Endothelial cell of umbilical vein (primary cell): ENCODE measurements at regions not wholly inside any gene's neighbourhood (a gene's known extent, or its start where the extent isn't known, plus 50 kb on each side); places are given as distances from the start of the nearest gene placed in this dataset.

ENCODE experiments used
- BruUV-seq: library from RNA; stranded (reverse); fragments of 400-500 nt; replicated peaks from 2 replicates; lab custom pipeline; 2021; lab: Mats Ljungman, UMichigan
- CTCF ChIA-PET: fragments of 300-600, 350-600 bp; sonication (Branson Sonifier 250); formaldehyde crosslinking; loops from one replicate; lab custom pipeline; 2021; ENCODE audit warnings: antibody characterized with exemption, inconsistent platforms; lab: Charles Lee
- POLR2A ChIA-PET: fragments of 300-600, 350-600 bp; sonication (Branson Sonifier 250); formaldehyde crosslinking; loops from one replicate; lab custom pipeline; 2021; ENCODE audit warnings: antibody characterized with exemption, inconsistent platforms; lab: Charles Lee
- DNase-seq: peaks from one replicate; pipeline ENCODE4 v3.0.0-alpha.2; 2011; ENCODE audit warnings: low read depth, low spot score
- FAIRE-seq: peaks from 2 replicates; lab custom pipeline; 2011; peaks lifted over from hg19 to GRCh38; lab: Jason Lieb, UNC
- H2AFZ ChIP-seq: 2 replicates; pipeline ENCODE4 v1.6.0; 2012; ENCODE audit warnings: low read depth, low read length, control low read depth, inconsistent platforms
- H3K27ac ChIP-seq: 2 replicates; pipeline ENCODE4 v1.5.1; 2011; ENCODE audit warnings: low read depth, mild to moderate bottlenecking, control low read depth, low read length, moderate library complexity; ENCODE audit not compliant: insufficient read depth
- H3K27me3 ChIP-seq, 2 experiments: 2 replicates each; pipeline versions ENCODE4 v1.6.0 to v1.6.1; 2011; ENCODE audit warnings: low read length in 2 of 2, mixed read lengths in 1 of 2; ENCODE audit not compliant: control insufficient read depth in 2 of 2, insufficient read depth in 2 of 2
- H3K36me3 ChIP-seq, 2 experiments: 2 replicates in 1 of 2; 3 replicates in 1 of 2; pipeline ENCODE4 v1.5.1; 2011; ENCODE audit warnings: low read length in 2 of 2, mild to moderate bottlenecking in 1 of 2, moderate library complexity in 1 of 2; ENCODE audit not compliant: control insufficient read depth in 2 of 2, insufficient read depth in 2 of 2; ENCODE audit errors: extremely low read depth in 1 of 2
- H3K4me1 ChIP-seq: 3 replicates; pipeline ENCODE4 v1.5.1; 2011; ENCODE audit warnings: mild to moderate bottlenecking, low read length; ENCODE audit not compliant: control insufficient read depth, insufficient read depth; ENCODE audit errors: extremely low read depth
- H3K4me2 ChIP-seq: 2 replicates; pipeline ENCODE4 v1.6.1; 2011; ENCODE audit warnings: low read length, control low read depth, mixed read lengths; ENCODE audit not compliant: insufficient read depth
- H3K4me3 ChIP-seq, 3 experiments: fragments of 200-600 bp in 1 of 3; sonication (generic), shearing (Covaris generic) in 1 of 3; replicated peaks in 1 of 3; 2 replicates each; pipeline ENCODE4 v1.5.1; 2011 to 2016; ENCODE audit warnings: control low read depth in 3 of 3, low read length in 3 of 3, mild to moderate bottlenecking in 2 of 3, inconsistent platforms in 1 of 3, low read depth in 1 of 3, moderate library complexity in 1 of 3; ENCODE audit not compliant: insufficient read depth in 1 of 3
- H3K79me2 ChIP-seq: 2 replicates; pipeline ENCODE4 v1.6.0; 2012; ENCODE audit warnings: low read length, inconsistent platforms; ENCODE audit not compliant: control insufficient read depth, insufficient read depth
- H3K9ac ChIP-seq: replicated peaks from 2 replicates; pipeline ENCODE3; 2011; ENCODE audit warnings: low read length, control low read depth; ENCODE audit not compliant: insufficient read depth; ENCODE audit errors: extremely low read depth
- H3K9me1 ChIP-seq: replicated peaks from 3 replicates; pipeline ENCODE4 v1.6.0; 2011; ENCODE audit warnings: mild to moderate bottlenecking, low read length; ENCODE audit not compliant: control insufficient read depth, insufficient read depth; ENCODE audit errors: extremely low read depth
- H3K9me3 ChIP-seq: replicated peaks from 2 replicates; pipeline ENCODE4 v1.5.1; 2012; ENCODE audit warnings: low read length, inconsistent platforms; ENCODE audit not compliant: control insufficient read depth, insufficient read depth
- H4K20me1 ChIP-seq: replicated peaks from 2 replicates; pipeline ENCODE3; 2011; ENCODE audit warnings: mild to moderate bottlenecking, low read length; ENCODE audit not compliant: control insufficient read depth, insufficient read depth; ENCODE audit errors: extremely low read depth
- CTCF ChIP-seq, 2 donors: IDR thresholded peaks; 1 replicate in 1 of 2; 2 replicates in 1 of 2; pipeline ENCODE4 v1.5.1; 2011; ENCODE audit warnings: low read length in 2 of 2, mild to moderate bottlenecking in 2 of 2, moderate library complexity in 2 of 2, control low read depth in 1 of 2, inconsistent platforms in 1 of 2, low read depth in 1 of 2; ENCODE audit not compliant: insufficient read depth in 1 of 2; ENCODE audit errors: extremely low read depth in 1 of 2
- EZH2 ChIP-seq: IDR thresholded peaks from 2 replicates; pipeline ENCODE4 v1.6.1; 2012; ENCODE audit warnings: borderline replicate concordance, low read depth, mild to moderate bottlenecking, moderate library complexity, low read length, inconsistent platforms; ENCODE audit not compliant: severe bottlenecking
- FOS ChIP-seq: IDR thresholded peaks from 2 replicates; pipeline ENCODE4 v1.6.1; 2011; ENCODE audit warnings: mild to moderate bottlenecking, low read length, moderate library complexity, borderline replicate concordance; ENCODE audit not compliant: insufficient read depth
- GATA2 ChIP-seq: IDR thresholded peaks from 2 replicates; pipeline ENCODE4 v1.7.0; 2011; ENCODE audit warnings: low read depth, mild to moderate bottlenecking, moderate library complexity, mixed read lengths, low read length; ENCODE audit not compliant: insufficient read length, insufficient read depth
- JUN ChIP-seq: IDR thresholded peaks from 2 replicates; pipeline ENCODE4 v1.6.1; 2011; ENCODE audit warnings: borderline replicate concordance, low read depth; ENCODE audit not compliant: insufficient read length, insufficient read depth
- MAX ChIP-seq: IDR thresholded peaks from 2 replicates; pipeline ENCODE4 v1.6.1; 2011; ENCODE audit not compliant: insufficient read depth, insufficient read length
- MYC ChIP-seq: IDR thresholded peaks from one replicate; pipeline ENCODE4 v1.6.1; 2011; ENCODE audit warnings: mild to moderate bottlenecking, low read depth, low read length
- POLR2A ChIP-seq: IDR thresholded peaks from 2 replicates; pipeline ENCODE4 v1.6.1; 2012; ENCODE audit warnings: low read depth, mild to moderate bottlenecking, control low read depth, low read length
- POLR2AphosphoS5 ChIP-seq: IDR thresholded peaks from 2 replicates; pipeline ENCODE4 v1.6.1; 2012; ENCODE audit warnings: low read depth, mild to moderate bottlenecking, control low read depth, low read length, moderate library complexity; ENCODE audit not compliant: insufficient read depth
- dilution Hi-C: fragments of 300-500 bp; cut with MboI; formaldehyde crosslinking; loops from one replicate; pipeline ENCODE4 v1.15.0; 2019; ENCODE audit warnings: low sequenced_read_pairs; ENCODE audit not compliant: extremely low pct_ligation_motif_present
- intact Hi-C: fragments of 100-400 bp; cut with micrococcal nuclease; formaldehyde crosslinking; loops from one replicate; pipeline ENCODE4 v1.10.0; 2022

GRCh38 chr1:116299248-116299647 is 73.8 kb upstream of the ATP1A1 start:
- H3K79me2 ChIP-seq, result no peaks in the 10 kb centered on the region
- CTCF ChIA-PET, result no interaction called here
- intact Hi-C loops (no loop called here), dilution Hi-C loops (no loop called here)
- H3K27me3 ChIP-seq, result peaks cover 0 to 2% of the 10 kb centered on the region in 2 experiments
- H3K27ac ChIP-seq, result no peak overlapping the region
- H4K20me1 ChIP-seq, result no peaks in the 10 kb centered on the region
- H3K4me2 ChIP-seq, result no peak overlapping the region
- POLR2A ChIA-PET, result no interaction called here
- H3K36me3 ChIP-seq, result no peaks in the 10 kb centered on the region
- no peaks in the 10 kb centered on the region for H3K9me3 ChIP-seq
- FAIRE-seq (no peak), DNase-seq (no peak)
- TF ChIP-seq POLR2AphosphoS5, result no peak
- no peak for TF ChIP-seq MAX
- no peak for TF ChIP-seq POLR2A
- TF ChIP-seq FOS, result no peak
- no peak for TF ChIP-seq CTCF (IDR thresholded peaks at IDR 0.05; ENCODE audit: extremely low read depth in 1 of 2, insufficient read depth in 1 of 2, low read depth in 1 of 2, low read length in 2 of 2)
- TF ChIP-seq EZH2, result no peak
- TF ChIP-seq MYC, result no peak
- no peak for TF ChIP-seq GATA2
- TF ChIP-seq JUN, result no peak
- no peak overlapping the region for H3K4me3 ChIP-seq
- no TSS peak for BruUV-seq
- H3K9ac ChIP-seq, result no peak overlapping the region
- no peaks in the 10 kb centered on the region for H3K9me1 ChIP-seq
- H3K4me1 ChIP-seq, result no peaks in the 10 kb centered on the region
- H2AFZ ChIP-seq, result no peak overlapping the region
